ENCODE measurements at regions not wholly inside any gene's neighbourhood (a gene's known extent, or its start where the extent isn't known, plus 50 kb on each side); places are given as distances from the start of the nearest gene placed in this dataset.

GRCh38 chr6:20024316-20024673 is 187.1 kb downstream of the ID4 start:
- Histone ChIP-seq H3K27me3 (no peaks in the 10 kb centered on the region), H3K4me3 (peak overlapping the region in 1 of 10 donors; percentile 14)

GRCh38 chr6:20024978-20025377 is 187.3 kb downstream of the MBOAT1 start:
- Histone ChIP-seq H3K4me1 (no peaks in the 10 kb centered on the region), H3K27me3 (no peaks in the 10 kb centered on the region), H3K36me3 (no peaks in the 10 kb centered on the region), H3K9me3 (no peaks in the 10 kb centered on the region), H3K4me3 (no peak overlapping the region), H3K27ac (no peak overlapping the region)
- ATAC-seq (no peak), DNase-seq (no peak)
- 79 to 83% methylated on average over 6 of the region's 6 CpGs for WGBS, 2 donors
- TF ChIP-seq CTCF (IDR thresholded peaks at IDR 0.05): no peak
- intact Hi-C loops (cut with DNase I): no loop called here

More at GRCh38 chr6:20024316-20024673, 187.1 kb downstream of the ID4 start:
- H3K9me3 ChIP-seq: no peaks in the 10 kb centered on the region
- no peaks in the 10 kb centered on the region for H3K4me1 ChIP-seq
- H3K27ac ChIP-seq: no peak overlapping the region
- no peaks in the 10 kb centered on the region for H3K36me3 ChIP-seq
- 88 to 89% methylated on average over 6 of the region's 6 CpGs for WGBS, 2 donors
- DNase-seq (no peak), ATAC-seq (no peak)
- intact Hi-C loops (cut with DNase I): no loop called here
- TF ChIP-seq CTCF (IDR thresholded peaks at IDR 0.05): no peak

- Histone ChIP-seq H3K27me3 (no peaks in the 10 kb centered on the region), H3K27ac (no peak overlapping the region), H3K9me3 (no peaks in the 10 kb centered on the region), H3K4me3 (no peak overlapping the region), H3K36me3 (no peaks in the 10 kb centered on the region), H3K4me1 (peaks cover 0 to 3% (median 0%) of the 10 kb centered on the region in 9 donors)
- DNase-seq (no peak), ATAC-seq (no peak)
- intact Hi-C loops (cut with DNase I): no loop called here
- WGBS, 2 donors: 92 to 94% methylated on average over 2 of the region's 2 CpGs
- no peak for TF ChIP-seq CTCF (IDR thresholded peaks at IDR 0.05)
Observed at GRCh38 chr6:20025681-20026080, 186.6 kb downstream of the MBOAT1 start.

- Histone ChIP-seq H3K9me3 (no peaks in the 10 kb centered on the region), H3K27ac (no peak overlapping the region), H3K4me3 (no peak overlapping the region), H3K36me3 (no peaks in the 10 kb centered on the region), H3K4me1 (peaks cover 0 to 3% (median 0%) of the 10 kb centered on the region in 9 donors), H3K27me3 (peaks cover 0 to 19% (median 9%) of the 10 kb centered on the region in 7 donors)
- 84% methylated on average over 9 of the region's 9 CpGs for WGBS, 2 donors
- intact Hi-C loops (cut with DNase I): no loop called here
- ATAC-seq (no peak), DNase-seq (no peak)
- no peak for TF ChIP-seq CTCF (IDR thresholded peaks at IDR 0.05)
Observed at GRCh38 chr6:20028143-20028542, 184.1 kb downstream of the MBOAT1 start.
